Mesenchymal stem cell (in vitro differentiated cells and primary cell): ENCODE measurements at regions not wholly inside any gene's neighbourhood (a gene's known extent, or its start where the extent isn't known, plus 50 kb on each side); places are given as distances from the start of the nearest gene placed in this dataset.

Experiments
- DNase-seq: peaks from one replicate; pipeline ENCODE4 v3.0.0-alpha.2; 2013
- H2AFZ ChIP-seq: one replicate; pipeline ENCODE4 v1.6.1; 2013; ENCODE audit warnings: low read depth, mild to moderate bottlenecking, control low read depth, inconsistent platforms, low read length, moderate library complexity
- H2AK5ac ChIP-seq: 2 replicates; pipeline ENCODE4 v1.6.1; 2013; ENCODE audit warnings: low read length, moderate library complexity, mild to moderate bottlenecking, inconsistent platforms; ENCODE audit not compliant: severe bottlenecking
- H2BK120ac ChIP-seq: one replicate; pipeline ENCODE4 v1.6.1; 2013; ENCODE audit warnings: low read depth, mild to moderate bottlenecking, inconsistent platforms, low read length, moderate library complexity
- H2BK12ac ChIP-seq, 2 experiments: one replicate each; pipeline ENCODE4 v1.6.1; 2013; ENCODE audit warnings: inconsistent platforms in 2 of 2, low read length in 2 of 2, mild to moderate bottlenecking in 2 of 2, moderate library complexity in 2 of 2, control low read depth in 1 of 2
- H2BK15ac ChIP-seq: one replicate; pipeline ENCODE4 v1.6.1; 2013; ENCODE audit warnings: mild to moderate bottlenecking, low read depth, inconsistent platforms; ENCODE audit not compliant: poor library complexity, severe bottlenecking
- H2BK5ac ChIP-seq: 2 replicates; pipeline ENCODE4 v1.6.1; 2013; ENCODE audit warnings: low read depth, mild to moderate bottlenecking, low read length, control low read depth, inconsistent platforms; ENCODE audit not compliant: poor library complexity, severe bottlenecking
- H3K14ac ChIP-seq, 2 experiments: one replicate each; pipeline ENCODE4 v1.6.1; 2013; ENCODE audit warnings: inconsistent platforms in 2 of 2, low read length in 2 of 2, control low read depth in 1 of 2, mild to moderate bottlenecking in 1 of 2, moderate library complexity in 1 of 2
- H3K18ac ChIP-seq, 2 experiments: one replicate each; pipeline ENCODE4 v1.6.1; 2013; ENCODE audit warnings: inconsistent platforms in 2 of 2, low read length in 2 of 2, control low read depth in 1 of 2, low read depth in 1 of 2, mild to moderate bottlenecking in 1 of 2
- H3K23ac ChIP-seq, 2 experiments: one replicate each; pipeline ENCODE4 v1.6.1; 2013; ENCODE audit warnings: inconsistent platforms in 2 of 2, low read length in 2 of 2, mild to moderate bottlenecking in 2 of 2, moderate library complexity in 2 of 2, control low read depth in 1 of 2
- H3K27ac ChIP-seq: 2 replicates; pipeline ENCODE4 v1.5.1; 2013; ENCODE audit warnings: mild to moderate bottlenecking, moderate library complexity, low read length, control low read depth, inconsistent platforms; ENCODE audit not compliant: poor library complexity, severe bottlenecking
- H3K27me3 ChIP-seq, 2 experiments: 2 replicates each; pipeline versions ENCODE4 v1.6.1 to v1.7.0; 2013; ENCODE audit warnings: low read length in 2 of 2, mild to moderate bottlenecking in 2 of 2, moderate library complexity in 2 of 2, control low read depth in 1 of 2, inconsistent platforms in 1 of 2; ENCODE audit not compliant: control insufficient read depth in 1 of 2, insufficient read depth in 1 of 2
- H3K36me3 ChIP-seq, 2 experiments: 2 replicates each; pipeline versions ENCODE4 v1.6.1 to v1.7.0; 2013; ENCODE audit warnings: low read length in 2 of 2, control low read depth in 1 of 2, inconsistent platforms in 1 of 2, low read depth in 1 of 2, mild to moderate bottlenecking in 1 of 2; ENCODE audit not compliant: insufficient read depth in 2 of 2, control insufficient read depth in 1 of 2
- H3K4ac ChIP-seq, 2 experiments: one replicate each; pipeline ENCODE4 v1.6.1; 2013; ENCODE audit warnings: inconsistent platforms in 2 of 2, low read length in 2 of 2, mild to moderate bottlenecking in 2 of 2, moderate library complexity in 2 of 2, control low read depth in 1 of 2, low read depth in 1 of 2
- H3K4me1 ChIP-seq: 2 replicates; pipeline ENCODE4 v1.6.1; 2013; ENCODE audit warnings: low read depth, low read length, control low read depth; ENCODE audit not compliant: control insufficient read depth, insufficient read depth
- H3K4me2 ChIP-seq: 2 replicates; pipeline ENCODE4 v1.6.1; 2013; ENCODE audit warnings: low read length, mild to moderate bottlenecking, inconsistent platforms; ENCODE audit not compliant: poor library complexity, severe bottlenecking
- H3K4me3 ChIP-seq, 2 experiments: 2 replicates each; pipeline versions ENCODE4 v1.5.1 to v1.7.0; 2013; ENCODE audit warnings: low read length in 2 of 2, mild to moderate bottlenecking in 2 of 2, control low read depth in 1 of 2, low read depth in 1 of 2; ENCODE audit not compliant: insufficient read depth in 1 of 2
- H3K79me1 ChIP-seq: replicated peaks from 2 replicates; pipeline ENCODE4 v1.6.1; 2013; ENCODE audit warnings: mild to moderate bottlenecking, control low read depth, low read length, inconsistent platforms; ENCODE audit not compliant: poor library complexity, severe bottlenecking
- H3K9ac ChIP-seq: 2 replicates; pipeline ENCODE4 v1.7.0; 2013; ENCODE audit warnings: mild to moderate bottlenecking, low read length, moderate library complexity
- H3K9me3 ChIP-seq: 2 replicates; pipeline ENCODE4 v1.7.0; 2013; ENCODE audit warnings: mild to moderate bottlenecking, low read length; ENCODE audit not compliant: control insufficient read depth
- H4K8ac ChIP-seq: one replicate; pipeline ENCODE4 v1.6.1; 2013; ENCODE audit warnings: inconsistent platforms, mild to moderate bottlenecking, low read length, moderate library complexity
- H4K91ac ChIP-seq: one replicate; pipeline ENCODE4 v1.6.1; 2013; ENCODE audit warnings: mild to moderate bottlenecking, low read length, inconsistent platforms
- WGBS: methylation state at CpG from one replicate; pipeline ENCODE4 v1.1.7; 2013; ENCODE audit warnings: mixed read lengths; 5-methylcytosine and 5-hydroxymethylcytosine counted together

DNA sequence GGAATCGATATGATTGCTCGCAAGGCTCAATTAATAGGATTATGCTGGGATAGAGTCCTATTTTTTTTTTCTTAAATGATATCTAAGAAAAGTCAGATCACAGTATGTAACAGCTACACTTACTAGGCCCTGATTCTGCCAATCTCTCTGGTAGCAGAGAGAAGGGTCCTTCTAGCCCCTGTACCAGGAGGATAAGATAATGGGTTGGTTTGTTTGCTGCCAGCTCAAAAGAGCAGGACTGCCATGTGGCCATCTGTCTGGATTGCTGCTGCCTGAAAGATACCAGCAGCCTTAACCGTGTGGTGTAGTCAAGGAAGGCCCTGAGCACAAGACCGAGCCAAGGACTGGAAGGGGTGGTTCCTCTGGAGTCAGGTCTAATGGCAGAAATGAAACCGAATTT is 236.4 kb downstream of the KLF13 start:
- no peak overlapping the region for H2BK15ac ChIP-seq
- H3K27ac ChIP-seq = no peak overlapping the region
- no peak overlapping the region for H3K14ac ChIP-seq
- H2BK12ac ChIP-seq = no peak overlapping the region
- DNase-seq = no peak
- H3K9me3 ChIP-seq = no peaks in the 10 kb centered on the region
- H2AK5ac ChIP-seq = no peak overlapping the region
- no peak overlapping the region for H4K91ac ChIP-seq
- no peak overlapping the region for H3K4me2 ChIP-seq
- H3K18ac ChIP-seq = no peak overlapping the region
- no peak overlapping the region for H2BK120ac ChIP-seq
- no peak overlapping the region for H3K4me3 ChIP-seq
- no peak overlapping the region for H3K9ac ChIP-seq
- H3K4me1 ChIP-seq = no peaks in the 10 kb centered on the region
- no peaks in the 10 kb centered on the region for H3K36me3 ChIP-seq
- no peak overlapping the region for H3K4ac ChIP-seq
- no peaks in the 10 kb centered on the region for H3K27me3 ChIP-seq
- no peak overlapping the region for H3K23ac ChIP-seq
- no peaks in the 10 kb centered on the region for H3K79me1 ChIP-seq
- 72% methylated on average over 2 of the region's 5 CpGs for WGBS
- no peak overlapping the region for H4K8ac ChIP-seq
- H2AFZ ChIP-seq = no peak overlapping the region
- no peak overlapping the region for H2BK5ac ChIP-seq

DNA sequence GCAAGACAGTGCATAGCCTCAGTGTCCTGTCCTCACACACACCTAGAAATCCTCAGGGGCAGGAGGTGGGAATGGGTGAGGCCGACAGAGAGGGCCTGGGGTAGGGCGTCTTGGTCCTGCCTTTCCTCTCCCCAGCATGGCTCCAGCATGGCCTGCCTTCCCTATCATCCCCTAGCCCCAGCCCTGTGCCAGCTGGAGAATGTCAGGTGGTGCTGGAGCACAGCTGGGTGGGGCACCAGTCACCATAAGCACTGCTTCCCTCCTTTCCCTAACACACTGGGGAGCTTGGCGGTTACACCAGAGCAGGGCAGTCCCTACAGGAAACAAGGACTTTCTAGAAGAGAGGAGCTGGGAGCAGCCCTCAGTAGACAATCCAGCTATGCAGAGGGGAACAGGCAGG is 236.8 kb downstream of the KLF13 start:
- H3K4me2 ChIP-seq = no peak overlapping the region
- no peak overlapping the region for H3K14ac ChIP-seq
- 82% methylated on average over 1 of the region's 3 CpGs for WGBS

DNA sequence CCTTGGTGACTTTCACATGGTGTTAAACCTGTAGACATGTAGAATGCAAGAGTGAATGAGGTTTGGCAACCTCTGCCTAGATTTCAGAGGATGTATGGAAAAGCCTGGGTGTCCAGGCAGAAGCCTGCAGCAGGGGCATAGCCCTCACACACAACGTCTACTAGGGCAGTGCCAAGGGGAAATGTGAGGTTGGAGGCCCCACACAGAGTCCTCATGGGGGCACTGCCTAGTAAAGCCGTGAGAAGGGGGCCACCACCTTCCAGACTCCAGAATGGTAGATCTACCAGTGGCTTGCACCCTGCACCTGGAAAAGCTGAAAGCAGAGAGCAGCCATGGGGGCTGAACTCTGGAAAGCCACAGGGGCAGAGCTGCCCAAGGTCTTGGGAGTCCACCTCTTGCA is 241.2 kb downstream of the KLF13 start:
- no peak overlapping the region for H2BK15ac ChIP-seq

More for the DNA sequence above, 236.8 kb downstream of the KLF13 start:
- Histone ChIP-seq H3K36me3 (no peaks in the 10 kb centered on the region), H2AFZ (no peak overlapping the region), H3K27ac (no peak overlapping the region), H3K4ac (no peak overlapping the region), H2BK12ac (no peak overlapping the region), H4K91ac (peak overlapping the region; percentile 62), H3K79me1 (no peaks in the 10 kb centered on the region), H3K27me3 (no peaks in the 10 kb centered on the region), H4K8ac (no peak overlapping the region), H3K9me3 (no peaks in the 10 kb centered on the region), H3K18ac (no peak overlapping the region), H2BK5ac (no peak overlapping the region), H2BK15ac (no peak overlapping the region), H3K9ac (no peak overlapping the region), H3K23ac (no peak overlapping the region), H2BK120ac (no peak overlapping the region), H3K4me1 (no peaks in the 10 kb centered on the region), H3K4me3 (peak overlapping the region in 1 of 2 experiments; percentile 7), H2AK5ac (no peak overlapping the region)
- DNase-seq = no peak

DNA sequence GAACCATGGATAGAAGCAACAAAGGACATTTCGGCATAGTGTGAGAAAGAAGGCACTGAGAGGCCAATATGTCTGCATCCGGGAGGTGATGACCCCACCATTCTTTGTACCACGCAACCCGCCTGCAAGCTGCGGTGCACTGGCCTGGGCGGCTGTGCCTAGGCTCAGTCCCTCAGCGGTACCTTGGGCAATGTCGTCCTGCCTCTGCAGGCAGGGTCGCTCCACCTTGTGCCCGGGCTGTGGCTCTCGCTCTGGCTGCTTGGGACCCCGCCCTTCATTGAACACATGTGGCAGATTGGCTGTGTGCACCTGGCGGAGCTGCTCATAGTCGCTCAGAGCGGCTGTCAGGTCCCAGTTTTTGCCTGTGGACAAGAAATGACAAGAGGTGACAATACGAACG is 243.2 kb downstream of the KLF13 start:
- DNase-seq = no peak
- no peak overlapping the region for H4K91ac ChIP-seq
- H3K14ac ChIP-seq = no peak overlapping the region
- no peaks in the 10 kb centered on the region for H3K4me1 ChIP-seq
- H2BK5ac ChIP-seq = no peak overlapping the region
- no peak overlapping the region for H3K27ac ChIP-seq
- H3K4me2 ChIP-seq = no peak overlapping the region
- no peak overlapping the region for H2AFZ ChIP-seq
- no peaks in the 10 kb centered on the region for H3K27me3 ChIP-seq
- H3K23ac ChIP-seq = no peak overlapping the region
- H3K4ac ChIP-seq = no peak overlapping the region
- H3K4me3 ChIP-seq = no peak overlapping the region
- H3K36me3 ChIP-seq = no peaks in the 10 kb centered on the region
- no peak overlapping the region for H2BK12ac ChIP-seq
- H3K79me1 ChIP-seq = no peaks in the 10 kb centered on the region
- no peaks in the 10 kb centered on the region for H3K9me3 ChIP-seq
- H2AK5ac ChIP-seq = no peak overlapping the region
- no peak overlapping the region for H4K8ac ChIP-seq
- no peak overlapping the region for H3K18ac ChIP-seq
- H2BK120ac ChIP-seq = no peak overlapping the region
- H2BK15ac ChIP-seq = no peak overlapping the region
- no peak overlapping the region for H3K9ac ChIP-seq
- 88% methylated on average over 17 of the region's 17 CpGs for WGBS

More for the DNA sequence above, 241.2 kb downstream of the KLF13 start:
- no peak overlapping the region for H3K18ac ChIP-seq
- no peak for DNase-seq
- H3K36me3 ChIP-seq = no peaks in the 10 kb centered on the region
- no peak overlapping the region for H4K8ac ChIP-seq
- H2BK12ac ChIP-seq = no peak overlapping the region
- H3K4ac ChIP-seq = no peak overlapping the region
- no peaks in the 10 kb centered on the region for H3K9me3 ChIP-seq
- WGBS = 52% methylated on average over 2 of the region's 2 CpGs
- H3K27me3 ChIP-seq = no peaks in the 10 kb centered on the region
- no peak overlapping the region for H2BK5ac ChIP-seq
- no peak overlapping the region for H3K4me2 ChIP-seq
- no peaks in the 10 kb centered on the region for H3K4me1 ChIP-seq
- H3K14ac ChIP-seq = no peak overlapping the region
- H4K91ac ChIP-seq = no peak overlapping the region
- H3K79me1 ChIP-seq = no peaks in the 10 kb centered on the region
- no peak overlapping the region for H2AFZ ChIP-seq
- H2AK5ac ChIP-seq = no peak overlapping the region
- H3K9ac ChIP-seq = no peak overlapping the region
- no peak overlapping the region for H2BK120ac ChIP-seq
- H3K23ac ChIP-seq = no peak overlapping the region
- H3K27ac ChIP-seq = no peak overlapping the region
- no peak overlapping the region for H3K4me3 ChIP-seq
